Central memory CD4-positive, alpha-beta T cell (primary cell): ENCODE measurements at regions not wholly inside any gene's neighbourhood (a gene's known extent, or its start where the extent isn't known, plus 50 kb on each side); places are given as distances from the start of the nearest gene placed in this dataset.

Experiments used
- DNase-seq: peaks from one replicate; pipeline ENCODE4 v3.0.0; 2022

DNA sequence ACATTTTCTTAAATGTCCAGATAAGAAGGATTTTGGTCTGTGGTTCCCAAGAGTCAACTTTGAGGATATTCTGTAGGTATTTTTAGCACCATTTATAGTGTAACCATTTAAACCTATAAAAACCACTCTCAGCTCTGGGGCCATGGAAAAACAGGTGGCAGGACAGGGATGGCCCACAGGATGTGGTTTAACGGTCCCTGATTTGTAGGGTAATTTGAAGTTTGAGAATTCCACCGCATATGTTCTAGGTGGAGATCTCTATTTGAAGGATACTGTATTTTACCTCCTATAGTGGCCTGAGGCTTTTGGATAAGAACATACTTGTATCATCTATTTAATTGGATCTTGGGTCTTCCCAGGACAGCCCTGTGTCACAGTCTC is 62.4 kb upstream of the IGLL5 start:
- DNase-seq: no peak

DNA sequence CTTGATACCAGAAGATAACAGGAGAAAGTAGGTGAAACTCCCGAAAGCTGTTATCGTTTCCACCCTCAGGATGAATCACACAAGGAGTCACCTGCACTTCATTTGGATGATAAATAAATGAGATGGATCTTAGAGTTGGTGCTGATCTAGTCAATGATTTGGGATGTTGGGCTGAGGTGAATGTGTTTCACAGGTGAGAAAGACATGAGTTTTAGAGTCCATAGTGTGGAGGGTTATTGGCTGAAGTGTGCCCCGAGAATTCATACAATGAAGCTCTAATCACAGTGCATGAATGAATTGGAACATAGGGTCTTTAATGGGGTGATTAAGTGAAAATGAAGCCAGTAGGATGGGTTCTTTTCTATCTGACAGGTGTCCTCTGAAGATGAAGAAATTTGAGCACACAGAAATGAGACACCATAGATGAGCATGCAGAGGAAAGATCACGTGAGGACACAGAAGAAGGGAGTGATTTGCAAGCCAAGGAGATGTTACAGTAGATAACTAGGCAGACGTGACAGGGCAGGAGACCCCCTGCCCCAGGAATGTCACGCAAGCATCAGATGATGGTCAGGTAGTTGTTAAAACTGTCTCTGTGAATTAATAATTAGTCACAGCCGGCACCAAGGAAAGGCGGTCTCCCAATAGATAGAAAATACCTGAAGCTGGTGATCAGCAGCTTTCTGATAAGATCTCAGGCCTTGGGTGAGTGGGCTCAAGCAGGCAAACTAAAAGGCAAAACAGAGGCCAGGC is 60.3 kb upstream of the IGLL5 start:
- DNase-seq: no peak

DNA sequence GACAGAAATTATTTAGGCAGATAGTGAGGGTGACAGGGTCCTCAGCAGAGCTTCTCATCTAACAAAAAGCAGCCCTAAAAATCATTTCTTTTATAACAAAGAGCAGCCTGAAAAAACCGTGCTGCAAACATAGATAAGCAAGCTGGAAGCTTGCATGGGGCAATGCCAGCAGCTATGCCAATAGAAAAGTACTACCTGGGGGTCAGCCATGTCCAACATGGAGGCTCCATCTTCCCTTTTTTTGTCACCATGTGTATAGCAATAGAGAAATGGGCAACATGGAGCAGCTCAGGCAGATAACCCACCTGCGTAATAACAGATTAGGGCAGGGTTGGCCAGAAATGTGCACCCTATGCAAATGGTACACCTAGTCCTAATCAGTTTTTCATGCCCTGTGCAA is 57.4 kb upstream of the IGLL5 start:
- DNase-seq: no peak

DNA sequence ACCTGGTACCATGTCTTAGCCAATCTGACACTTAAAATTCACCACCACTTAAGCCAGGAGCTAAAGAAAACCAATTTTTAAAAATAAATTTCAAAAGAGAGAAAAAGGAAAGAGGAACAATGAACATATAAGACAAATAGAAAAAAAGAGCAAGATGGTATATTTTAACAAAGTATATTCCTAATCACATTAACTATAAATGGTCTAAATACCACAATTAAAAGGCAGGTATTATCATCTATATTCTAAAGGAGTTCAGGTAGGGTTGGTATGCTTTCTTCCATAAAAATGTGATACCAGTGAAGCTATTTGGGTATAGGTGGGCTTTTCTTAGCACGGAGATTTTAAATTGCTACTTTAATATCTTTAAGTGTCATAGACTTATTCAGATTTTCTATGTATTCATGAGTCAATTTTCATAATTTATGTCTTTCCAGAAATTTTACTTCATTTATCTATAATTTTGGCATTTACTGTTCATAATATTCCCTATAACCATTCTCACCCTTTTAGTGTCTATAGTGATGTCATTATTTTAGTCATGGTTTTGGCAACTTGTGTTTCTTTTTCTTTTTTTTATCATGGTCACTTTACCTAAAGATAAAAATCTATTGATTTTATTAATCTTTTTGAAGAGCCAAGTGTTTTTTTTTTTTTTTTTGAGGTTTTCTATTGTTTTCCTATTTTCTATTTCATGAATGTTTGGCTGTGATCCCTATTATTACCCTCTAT is 56.5 kb upstream of the IGLL5 start:
- no peak for DNase-seq

DNA sequence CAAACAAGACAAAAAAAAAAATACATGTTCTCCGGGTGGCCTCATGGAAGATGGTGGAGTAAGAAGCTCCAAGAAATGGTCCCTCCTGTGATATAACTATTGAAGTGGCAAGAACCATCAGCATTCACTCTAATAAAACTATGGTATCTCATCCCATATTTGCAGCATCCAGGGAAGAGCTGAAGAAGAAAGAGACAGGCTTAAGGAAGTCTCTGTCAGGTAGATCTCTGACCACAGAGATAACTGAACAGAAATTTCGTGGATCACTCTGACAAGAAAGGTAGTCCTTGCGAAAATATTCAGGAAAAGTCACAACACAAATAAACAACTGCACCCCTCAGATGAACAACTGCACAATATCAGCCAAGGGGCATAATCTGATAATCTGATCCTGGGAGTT is 54.6 kb upstream of the IGLL5 start:
- DNase-seq: no peak

DNA sequence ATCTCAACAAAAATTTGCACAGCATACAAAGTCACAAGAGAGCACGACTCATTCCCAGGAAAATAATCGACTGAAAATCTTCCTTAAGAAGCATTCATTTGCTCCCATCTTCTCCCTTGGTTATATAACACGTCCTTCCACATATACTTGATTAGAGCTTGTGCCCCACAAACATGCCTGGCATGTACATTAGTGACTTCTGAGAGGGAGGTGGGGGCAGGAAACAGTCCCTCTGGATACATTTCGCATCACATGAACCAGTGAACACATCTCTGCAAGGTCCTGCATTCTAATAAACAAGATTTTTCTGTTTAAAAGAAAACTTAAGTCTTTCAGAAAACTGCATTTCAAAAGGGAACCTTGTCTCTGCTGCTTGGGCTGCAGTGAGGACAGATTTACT is 54.1 kb upstream of the IGLL5 start:
- DNase-seq: no peak

DNA sequence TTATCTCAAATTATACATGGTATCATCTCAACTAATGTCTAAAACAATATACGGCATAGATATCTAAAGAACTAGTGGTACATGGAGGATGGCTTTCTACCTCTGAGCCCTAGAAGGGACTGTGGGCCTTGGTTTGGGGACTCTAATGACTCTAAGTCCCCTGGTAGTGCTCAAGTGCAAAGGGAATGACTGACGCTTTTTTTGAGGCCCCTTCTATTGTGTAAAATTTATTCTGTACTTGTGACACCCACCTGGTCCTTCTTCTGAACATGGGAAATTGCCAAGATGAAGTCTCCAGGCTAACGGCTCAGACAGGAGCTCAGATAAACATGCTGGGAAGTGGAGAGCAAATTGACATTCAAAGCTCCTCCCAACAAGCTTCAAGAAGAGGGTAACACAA is 53.4 kb upstream of the IGLL5 start:
- DNase-seq: no peak

DNA sequence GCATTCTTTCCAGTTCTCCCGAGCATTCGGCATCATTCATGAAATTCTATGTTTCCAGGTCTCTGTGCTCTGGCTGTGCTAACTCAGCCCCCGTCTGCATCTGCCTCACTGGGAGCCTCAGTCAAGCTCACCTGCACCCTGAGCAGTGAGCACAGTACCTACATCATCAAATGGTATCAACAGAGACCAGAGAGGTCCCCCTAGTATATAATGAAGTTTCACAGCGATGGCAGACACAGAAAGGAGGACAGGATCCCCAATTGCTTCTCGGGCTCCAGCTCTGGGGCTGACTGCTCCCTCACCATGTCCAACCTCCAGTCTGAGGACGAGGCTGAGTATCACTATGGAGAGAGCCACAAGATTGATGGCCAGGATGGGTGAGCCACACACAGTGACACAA is 52.8 kb upstream of the IGLL5 start:
- no peak for DNase-seq

DNA sequence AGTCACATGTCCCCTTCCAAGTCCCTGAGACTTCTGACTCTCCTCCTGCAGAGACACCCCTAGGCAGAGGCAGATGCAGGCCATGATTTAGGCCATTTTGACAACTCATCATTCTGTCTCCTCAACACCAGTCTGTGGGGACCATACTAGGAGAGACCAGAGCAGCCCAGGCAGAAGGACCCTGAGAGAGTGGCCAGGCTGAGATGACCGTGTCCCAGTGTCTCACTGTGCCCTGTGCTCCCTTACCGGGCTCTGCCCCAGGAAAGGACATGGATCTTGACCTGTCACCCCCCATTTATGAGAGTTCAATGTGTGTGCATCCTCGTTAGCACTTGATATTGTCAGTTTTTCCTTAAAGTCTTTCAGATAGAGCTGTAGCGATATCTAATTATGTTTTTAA is 52.4 kb upstream of the IGLL5 start:
- DNase-seq: no peak

DNA sequence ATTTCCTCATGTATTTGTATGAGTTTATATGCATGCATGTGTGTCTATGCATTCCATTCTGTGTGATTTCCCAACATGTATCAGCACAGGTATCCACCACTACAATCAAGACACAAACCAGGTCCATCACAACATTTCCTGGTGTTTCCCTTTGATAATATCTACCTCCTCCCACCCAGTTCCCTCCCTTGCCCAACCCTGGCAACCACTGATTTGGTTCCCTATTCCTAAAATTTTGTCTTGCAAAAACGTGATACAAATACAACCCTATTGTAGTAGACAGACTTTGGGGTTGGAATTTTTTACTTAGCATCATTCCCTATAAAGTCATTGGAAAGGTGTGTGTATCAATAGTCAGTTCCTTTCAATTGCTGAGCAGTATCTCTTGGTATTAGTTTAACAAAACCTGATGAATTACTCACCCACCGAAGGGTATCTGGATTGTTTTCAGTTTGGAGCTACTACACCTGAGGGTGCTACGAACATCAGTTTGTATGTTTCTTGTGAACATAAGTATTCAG is 51.8 kb upstream of the IGLL5 start:
- no peak for DNase-seq

DNA sequence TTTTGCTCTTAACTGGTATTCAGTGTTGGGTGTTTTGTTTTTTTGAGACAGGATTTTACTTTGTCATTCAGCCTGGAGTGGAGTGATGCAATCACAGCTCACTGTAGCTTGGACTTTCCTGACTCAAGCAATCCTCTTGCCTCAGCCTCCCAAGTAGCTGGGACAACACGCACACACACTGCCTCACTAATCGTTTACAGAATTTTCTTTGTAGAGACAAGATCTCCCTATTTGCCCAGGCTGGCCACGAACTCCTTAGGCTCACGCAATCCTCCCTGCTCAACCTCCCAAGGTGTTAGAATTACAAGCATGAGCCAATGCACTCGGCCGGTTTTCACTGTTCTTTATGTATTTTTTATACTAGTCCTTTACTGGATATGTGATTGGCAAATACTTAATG is 51.0 kb upstream of the IGLL5 start:
- no peak for DNase-seq
